GM21528 (cell line): ENCODE measurements at regions not wholly inside any gene's neighbourhood (a gene's known extent, or its start where the extent isn't known, plus 50 kb on each side); places are given as distances from the start of the nearest gene placed in this dataset.
A peak's percentile ranks its signal among the peaks of the same experiment; 100 is the strongest.

Source experiments
- ATAC-seq: cut with Tn5 transposase; IDR thresholded peaks from one replicate; pipeline ENCODE4 v1.9.1; 2021; ENCODE audit warnings: mild to moderate bottlenecking, moderate library complexity; ENCODE audit not compliant: unreplicated experiment, low FRiP score

DNA sequence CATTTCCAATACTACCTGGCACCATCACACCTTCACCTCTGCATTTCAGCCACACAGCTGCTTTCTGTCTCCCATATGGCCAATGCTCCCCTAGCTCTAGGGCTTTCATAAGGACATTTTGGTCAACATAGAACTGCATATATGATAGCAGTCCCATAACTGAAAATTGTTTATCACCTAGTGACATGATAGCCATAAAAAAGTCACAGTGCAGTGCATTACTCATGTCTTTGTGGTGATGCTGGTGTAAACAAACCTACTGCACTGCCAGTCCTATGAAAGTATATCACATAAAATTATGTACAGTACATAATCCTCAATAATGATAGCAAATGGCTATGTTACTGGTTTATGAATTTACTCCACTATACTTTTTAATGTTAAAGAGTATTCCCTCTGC lies 221.0 kb downstream of the NAF1 start:
- ATAC-seq = no peak

DNA sequence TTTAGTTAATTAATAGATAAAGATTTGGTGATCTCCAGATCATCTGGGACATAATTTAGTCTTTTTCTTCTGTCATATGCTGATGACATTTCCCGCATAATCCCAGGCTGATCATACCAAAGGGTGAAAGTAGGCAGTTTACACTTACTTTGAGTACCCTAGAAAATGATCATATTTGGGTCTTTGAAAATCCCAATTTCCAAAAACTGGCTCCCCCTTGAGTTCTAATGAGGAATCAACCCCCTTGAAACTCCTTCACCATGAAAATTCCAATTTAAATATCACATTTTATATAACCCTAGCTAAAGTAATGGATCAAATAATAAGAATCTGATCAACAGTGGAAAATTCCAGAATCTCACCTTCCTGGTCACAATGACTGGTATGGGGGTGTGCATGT lies 223.4 kb downstream of the NAF1 start:
- ATAC-seq = no peak

DNA sequence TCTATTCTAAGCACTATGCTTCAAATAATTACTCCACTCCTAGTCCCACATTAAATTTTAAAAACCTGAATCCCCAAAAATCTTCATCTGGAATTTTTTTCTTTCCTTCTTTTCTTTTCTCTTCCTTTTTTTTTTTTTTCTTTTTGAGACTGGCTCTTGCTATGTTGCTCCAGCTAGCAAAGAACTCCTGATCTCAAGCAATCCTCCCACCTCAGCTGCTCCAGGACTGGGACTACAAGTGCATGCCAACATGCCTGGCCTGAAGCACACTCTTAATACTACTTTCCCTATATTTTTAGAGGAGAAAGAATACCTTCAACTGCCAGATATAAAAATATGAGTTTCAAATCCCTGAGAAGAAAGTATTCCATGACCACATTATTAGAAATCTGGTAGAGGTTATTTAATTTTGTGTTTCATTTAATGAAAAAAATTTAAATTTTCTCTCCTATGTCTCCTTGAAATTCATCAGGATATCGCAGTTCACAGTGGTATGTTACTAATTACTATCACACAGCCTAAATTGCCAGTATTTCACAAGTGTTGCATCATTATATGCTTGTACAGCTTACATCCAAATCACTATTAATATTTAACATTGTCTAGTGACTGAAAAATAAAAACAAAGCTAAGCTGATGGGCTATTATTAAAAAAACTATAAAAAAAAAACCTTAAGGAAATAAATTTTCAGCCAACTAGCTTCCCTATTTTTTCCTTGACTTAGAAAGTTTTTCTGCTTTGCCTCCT lies 227.8 kb downstream of the NAF1 start:
- ATAC-seq = no peak

DNA sequence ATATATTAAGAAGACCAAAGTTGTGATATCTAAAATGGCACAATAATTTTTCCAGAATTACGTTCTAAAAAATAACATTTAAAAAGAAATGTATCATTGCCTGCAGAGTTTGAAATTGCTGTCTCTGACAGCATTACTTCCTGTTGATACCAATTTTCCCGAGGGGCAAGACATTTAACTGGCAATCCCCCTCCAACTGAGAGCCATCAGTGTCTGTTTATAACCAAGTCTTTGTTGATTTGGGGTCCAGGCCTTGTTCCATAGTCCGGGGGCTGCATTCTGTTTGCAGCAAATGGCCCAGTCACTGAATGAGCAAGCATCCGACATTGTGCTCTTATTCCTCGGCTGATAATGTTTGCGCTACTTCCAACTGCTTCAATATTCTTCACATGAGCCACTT lies 231.5 kb downstream of the NAF1 start:
- no peak for ATAC-seq

DNA sequence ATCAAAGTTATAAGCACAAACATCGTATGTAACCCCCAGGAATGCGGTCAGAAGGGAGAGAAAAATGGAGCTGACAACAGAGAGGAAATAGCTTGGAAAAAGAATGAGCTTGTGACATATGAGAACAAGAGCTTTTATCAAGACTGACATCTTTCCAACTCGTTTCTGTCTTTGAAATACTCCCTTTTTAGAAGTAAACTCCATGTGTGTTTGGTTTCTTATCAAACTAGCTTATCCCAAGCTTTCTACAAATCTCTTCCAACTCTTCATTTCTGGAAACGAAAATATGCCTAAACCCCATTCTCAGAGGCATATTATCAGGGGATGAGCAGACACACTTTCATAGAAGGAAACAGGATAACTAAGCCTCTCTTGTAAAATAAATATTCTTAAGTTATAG lies 235.4 kb downstream of the NAF1 start:
- ATAC-seq = no peak

DNA sequence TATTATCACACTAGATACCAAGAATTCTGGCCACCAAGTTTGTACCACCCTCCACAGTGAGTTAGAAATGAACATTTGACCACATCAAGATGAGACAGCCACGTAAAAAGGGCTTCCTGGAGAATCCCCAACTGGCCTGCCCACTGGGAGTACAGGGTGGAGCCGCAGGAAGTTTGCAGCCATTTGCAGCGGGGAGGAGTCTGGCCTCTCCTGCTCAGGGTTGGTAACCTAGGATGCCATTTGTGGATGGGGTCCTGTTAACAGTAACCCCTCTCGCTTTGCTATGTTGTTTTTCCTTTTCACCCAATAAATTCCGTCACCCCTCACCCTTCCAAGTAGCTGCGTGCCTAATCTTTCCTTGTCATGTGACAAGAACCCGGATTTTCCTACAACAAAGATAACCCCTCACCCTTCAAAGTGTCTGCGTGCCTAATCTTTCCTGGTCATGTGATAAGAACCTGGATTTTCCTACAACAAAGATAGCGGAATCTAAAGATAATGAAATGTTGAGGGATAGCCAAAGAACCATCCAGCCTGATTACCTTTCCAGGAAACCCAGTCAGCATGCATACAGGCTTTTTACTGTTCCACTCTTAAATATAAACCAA lies 245.4 kb downstream of the NAF1 start:
- no peak for ATAC-seq

DNA sequence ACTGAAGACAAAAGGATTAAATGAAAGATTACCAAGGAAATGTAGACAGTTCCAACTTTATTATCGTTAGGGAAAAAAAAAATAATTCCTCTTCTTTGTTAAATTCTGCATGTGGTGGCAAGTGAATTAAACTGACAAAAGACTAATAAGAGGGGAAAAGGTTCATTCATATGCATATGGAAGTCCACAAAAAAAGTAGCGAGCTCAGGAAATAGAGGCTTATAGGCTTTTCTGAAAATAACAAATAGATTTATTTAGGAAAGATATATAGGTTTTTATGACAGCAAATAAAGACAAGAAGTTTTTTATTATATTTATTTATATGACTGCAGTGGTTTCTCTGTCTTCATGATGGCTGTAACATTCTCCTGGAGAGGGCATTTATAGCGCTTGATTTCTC lies 246.0 kb downstream of the NAF1 start:
- ATAC-seq = no peak

DNA sequence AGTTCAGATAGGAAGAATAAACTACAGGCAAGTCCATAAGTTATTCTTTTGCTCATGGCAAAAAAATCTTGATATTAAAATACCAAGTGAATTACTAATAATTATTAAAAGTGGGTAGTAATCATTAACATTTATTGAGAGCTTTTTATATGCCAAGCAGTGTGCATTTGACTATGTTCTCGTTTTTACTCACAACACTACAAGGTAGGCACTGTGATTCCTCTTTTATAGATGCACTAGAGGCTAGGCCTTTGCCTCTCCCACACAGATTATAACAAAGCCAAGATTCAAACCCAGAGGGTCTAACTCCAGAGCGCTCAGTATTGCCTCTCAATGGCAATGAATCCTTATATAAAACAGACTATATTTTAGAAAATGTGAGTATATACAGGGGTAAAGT lies 254.2 kb downstream of the NAF1 start:
- ATAC-seq = no peak

DNA sequence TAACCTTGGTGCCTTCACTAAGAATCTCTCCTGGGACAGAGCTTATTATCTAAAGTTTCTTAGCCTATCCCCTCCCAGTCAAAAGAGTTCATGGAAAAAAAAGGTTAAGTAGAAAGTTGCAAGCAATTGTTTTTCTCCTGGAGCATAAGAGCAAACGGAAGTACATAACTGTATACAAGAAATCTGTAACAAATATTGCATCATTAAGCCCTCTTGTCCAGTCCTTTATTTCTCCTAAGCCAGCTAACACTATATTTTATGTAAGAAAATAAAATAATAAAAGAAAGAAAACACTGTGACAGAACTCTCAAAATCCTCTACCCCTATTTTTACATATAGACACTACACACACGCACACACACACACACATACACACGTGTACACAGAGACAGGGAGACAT lies 255.3 kb downstream of the NAF1 start:
- no peak for ATAC-seq

DNA sequence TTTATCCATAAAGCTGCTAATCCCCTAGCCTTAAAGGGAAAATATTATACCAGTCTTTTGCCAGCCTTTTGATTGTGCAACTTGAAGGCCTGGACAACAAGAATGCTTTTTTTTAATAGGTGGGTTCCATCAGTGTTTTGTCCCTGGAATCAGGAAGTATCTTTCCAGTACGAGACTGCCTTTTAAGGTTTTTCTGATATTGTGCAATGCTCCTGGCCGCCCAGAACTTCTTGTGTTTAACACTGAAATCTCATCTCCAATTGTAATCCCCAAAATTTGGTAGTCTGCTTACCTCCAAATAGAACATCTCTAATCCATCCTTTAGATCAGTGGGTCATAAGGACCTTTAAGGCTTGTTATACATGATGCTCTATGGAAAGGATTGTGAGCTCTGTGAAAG lies 256.7 kb downstream of the NAF1 start:
- ATAC-seq = no peak

DNA sequence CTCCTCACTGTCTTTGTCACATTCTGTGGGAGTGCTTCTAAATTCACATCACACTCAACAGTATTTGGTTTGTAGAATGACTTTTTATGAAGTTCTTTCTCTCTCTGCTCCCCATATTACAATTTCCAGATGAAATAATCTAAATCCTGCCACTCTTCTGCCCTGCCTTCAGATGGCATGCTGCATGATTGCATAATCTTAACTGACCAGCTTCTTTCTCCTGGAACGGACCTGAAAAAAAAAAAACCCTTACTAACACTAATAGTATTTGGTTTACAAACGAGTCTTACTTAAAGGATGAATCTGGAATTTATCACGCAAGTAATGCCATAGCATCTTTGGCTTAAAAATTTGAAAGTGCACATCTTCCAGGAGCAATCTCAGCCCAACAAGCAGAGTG lies 272.3 kb downstream of the NAF1 start:
- no peak for ATAC-seq

DNA sequence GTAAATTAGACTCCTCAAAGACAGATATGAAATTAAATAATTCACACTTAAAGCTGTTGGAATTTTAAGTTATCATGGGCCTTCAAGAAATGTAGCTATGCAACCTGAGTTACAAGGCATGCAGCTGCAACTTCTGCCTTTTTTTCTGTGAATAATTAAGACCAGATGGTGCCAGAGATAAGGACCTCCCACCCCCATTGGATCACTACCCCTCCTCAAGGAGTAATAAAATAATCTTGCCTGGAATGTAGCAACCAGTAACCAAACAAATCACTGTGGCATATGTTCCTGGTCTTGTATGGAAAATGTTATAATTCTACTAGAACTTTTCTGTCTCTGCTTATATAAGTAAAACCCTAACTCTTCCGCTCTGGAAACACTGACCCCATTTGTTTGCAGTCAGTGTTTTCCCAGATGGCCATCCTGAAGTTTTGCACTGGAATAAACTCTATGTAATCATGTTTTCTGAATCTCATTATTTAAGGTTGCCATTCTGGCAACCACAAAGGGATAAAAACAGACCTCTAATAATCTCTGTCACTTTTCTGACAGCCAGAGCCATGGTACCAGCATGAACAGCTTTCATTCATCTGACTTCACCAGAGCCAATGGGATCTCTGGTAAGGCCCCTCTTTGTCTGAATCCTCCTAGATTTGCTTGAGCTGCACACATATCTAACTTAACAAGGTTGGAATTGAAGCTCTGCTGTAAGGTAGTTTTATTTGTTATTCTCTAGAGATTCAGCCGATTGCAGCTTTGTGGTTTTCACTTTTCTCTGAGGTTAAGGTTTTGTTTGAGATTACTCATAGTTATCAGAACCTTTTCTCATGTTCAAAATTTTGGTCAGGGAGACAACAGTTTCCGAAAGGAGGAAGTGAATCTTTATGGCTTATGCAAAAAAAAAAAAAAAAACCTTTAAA lies 274.6 kb downstream of the NAF1 start:
- ATAC-seq = peak; percentile 99

DNA sequence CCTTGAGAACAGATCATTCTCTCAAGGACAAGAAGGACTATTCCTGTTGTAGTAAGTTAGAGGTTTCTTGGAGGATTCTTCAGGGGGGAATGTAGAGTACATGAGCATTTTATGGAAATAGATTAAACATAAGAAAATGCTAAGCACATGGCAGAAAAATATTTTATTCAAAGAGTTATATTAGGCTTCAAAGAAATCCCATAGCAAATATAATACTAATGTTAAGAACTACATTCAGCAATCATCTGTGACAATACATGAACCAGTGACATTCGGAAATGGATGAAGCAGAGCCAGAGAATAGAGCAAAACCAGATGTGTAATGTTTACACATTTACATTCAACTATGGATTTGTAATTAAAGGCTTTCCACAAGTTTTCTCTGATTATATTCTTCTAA lies 288.6 kb downstream of the NAF1 start:
- ATAC-seq = no peak

DNA sequence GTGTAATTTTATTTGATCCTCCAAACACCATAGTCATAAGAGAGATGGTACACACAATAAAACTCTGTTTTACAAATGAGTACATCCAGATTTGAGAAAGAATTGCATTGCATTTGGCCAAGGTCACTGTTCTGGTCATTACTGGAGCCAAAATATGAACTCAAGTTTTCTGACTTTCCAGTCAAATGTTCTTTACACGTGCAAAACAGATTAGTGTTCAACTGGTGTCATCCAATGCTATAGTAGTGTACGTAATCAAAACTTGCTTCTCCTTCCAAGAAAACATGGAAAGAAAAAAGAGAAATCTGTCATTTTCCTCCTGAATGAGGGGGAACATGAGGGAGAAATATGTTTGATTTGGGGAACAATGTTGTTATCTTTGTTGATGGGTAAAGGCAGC lies 291.9 kb downstream of the NAF1 start:
- ATAC-seq = no peak

DNA sequence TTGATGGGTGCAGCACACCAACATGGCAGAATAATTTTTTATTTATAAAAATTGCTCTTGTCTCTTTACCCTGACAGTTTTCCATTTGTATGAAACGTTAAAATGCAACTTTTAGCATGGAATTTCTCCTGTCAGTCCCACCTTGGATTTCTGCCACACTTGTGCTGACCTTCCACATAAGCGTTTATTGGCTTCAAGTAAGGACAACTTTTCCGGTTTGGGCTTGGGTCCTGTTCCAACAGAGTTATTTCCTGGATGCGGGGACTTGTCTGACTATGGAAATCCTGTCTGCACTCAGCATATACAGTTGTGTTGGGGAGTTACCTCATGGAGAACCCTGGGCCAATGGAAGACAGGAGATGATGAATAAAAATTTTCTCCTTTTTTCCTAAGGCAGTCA lies 294.7 kb downstream of the NAF1 start:
- no peak for ATAC-seq

DNA sequence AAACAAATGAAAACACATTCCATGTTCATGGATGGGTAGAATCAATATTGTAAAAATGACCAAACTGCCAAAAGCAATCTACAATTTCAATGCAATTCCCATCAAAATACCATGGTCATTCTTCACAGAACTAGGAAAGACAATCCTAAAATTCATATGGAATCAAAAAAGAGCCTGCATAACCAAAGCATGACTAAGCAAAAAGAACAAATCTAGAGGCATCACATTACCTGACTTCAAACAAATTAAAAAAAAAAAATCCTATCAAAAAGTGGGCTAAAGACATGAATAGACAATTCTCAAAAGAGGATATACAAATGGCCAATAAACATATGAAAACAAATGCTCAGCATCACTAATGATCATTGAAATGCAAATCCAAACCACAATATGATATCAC lies 297.5 kb downstream of the NAF1 start:
- no peak for ATAC-seq

DNA sequence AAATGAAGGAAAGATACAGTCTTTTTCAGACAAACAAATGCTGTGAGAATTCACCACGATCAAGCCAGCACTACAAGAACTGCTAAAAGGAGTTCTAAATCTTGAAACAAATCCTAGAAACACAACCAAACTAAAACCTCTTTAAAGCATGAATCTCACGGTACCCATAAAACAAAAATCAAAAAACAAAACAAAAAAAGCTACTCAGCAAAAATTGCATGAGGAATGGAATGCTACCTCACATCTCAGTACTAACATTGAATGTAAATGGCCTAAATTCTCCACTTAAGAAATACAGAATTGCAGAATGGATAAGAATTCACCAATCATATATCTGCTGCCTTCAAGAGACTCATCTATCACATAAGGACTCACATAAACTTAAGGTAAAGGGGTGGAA lies 300.1 kb downstream of the NAF1 start:
- ATAC-seq = no peak

DNA sequence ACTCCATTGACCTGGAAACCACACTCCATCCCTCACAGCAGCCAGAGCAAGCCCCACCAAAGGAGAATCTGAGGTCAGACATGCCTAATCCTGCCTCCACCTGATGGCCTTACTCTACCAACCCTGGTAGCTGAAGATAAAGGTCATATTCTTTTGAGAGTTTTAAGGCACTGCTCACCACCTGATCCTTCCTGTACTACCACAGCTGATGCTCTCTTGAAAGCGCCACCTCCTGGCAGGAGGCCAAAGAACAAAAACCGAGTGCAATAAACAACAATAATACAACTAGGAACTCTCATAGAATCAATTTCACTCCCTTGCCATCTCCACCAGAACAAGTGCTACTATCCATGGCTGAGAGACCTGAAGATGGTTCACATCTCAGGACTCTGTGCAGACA lies 301.6 kb downstream of the NAF1 start:
- ATAC-seq = no peak

DNA sequence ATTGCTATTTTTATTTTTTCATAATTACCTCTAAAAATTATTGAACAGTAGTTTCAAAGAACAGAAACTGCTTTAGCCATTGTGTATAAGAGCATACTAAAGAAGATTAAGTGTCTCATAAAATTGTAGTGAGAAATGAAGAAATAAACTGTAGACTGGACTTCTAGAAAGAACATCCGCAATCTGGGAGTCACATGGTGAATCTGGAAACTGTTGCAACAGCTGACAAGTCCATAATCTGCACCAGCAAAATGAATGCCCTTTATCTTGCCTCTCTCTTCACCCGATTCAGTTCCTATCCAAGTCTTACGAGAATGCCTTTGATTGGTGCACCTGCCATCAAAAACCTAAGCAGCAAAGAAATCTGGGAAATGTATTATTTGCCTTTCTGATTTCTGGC lies 312.9 kb downstream of the NAF1 start:
- no peak for ATAC-seq

DNA sequence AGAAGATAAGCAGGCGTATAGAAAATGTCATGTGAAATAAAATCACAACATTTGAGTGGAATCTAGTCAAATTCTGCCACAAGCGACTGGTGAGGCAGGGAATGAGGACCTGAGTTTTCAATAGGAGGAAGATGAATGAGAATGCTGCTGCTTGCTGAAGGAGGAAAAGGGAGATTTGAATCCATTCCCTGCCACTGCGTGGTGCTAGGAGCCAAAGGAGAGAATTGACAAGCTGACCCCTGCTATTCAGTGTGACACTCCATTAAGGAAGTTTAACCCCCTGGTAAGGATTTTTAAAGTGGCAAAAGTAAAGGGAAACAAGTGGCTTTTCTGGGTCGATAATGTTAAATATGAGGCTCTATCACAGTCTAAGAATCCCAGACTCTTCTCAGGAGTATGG lies 314.0 kb downstream of the NAF1 start:
- ATAC-seq = no peak

DNA sequence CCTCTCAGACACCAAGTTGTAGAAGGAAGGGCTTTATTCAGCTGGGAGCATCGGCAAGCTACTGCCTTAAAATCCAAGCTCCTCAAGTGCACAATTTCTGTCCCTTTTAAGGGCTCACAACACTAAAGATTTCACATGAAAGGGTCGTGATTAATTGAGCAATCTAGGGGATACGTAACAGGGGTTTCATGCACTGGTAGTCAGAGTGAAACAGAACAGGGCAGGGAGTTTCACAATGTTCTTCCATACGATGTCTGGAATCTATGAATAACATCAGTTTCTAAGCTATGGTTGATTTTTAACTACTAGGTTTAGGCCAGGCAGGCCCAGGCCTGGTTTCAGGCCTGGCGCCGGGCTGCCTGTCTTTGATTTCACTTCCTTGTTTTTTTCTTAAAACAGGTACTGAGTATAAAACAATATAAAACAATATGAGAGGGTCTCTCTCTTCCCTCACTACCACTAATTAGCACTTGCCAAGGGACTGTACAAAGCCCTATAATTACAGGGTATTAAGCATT lies 315.4 kb downstream of the NAF1 start:
- peak; percentile 51 for ATAC-seq
